ENCODE measurements at regions not wholly inside any gene's neighbourhood (a gene's known extent, or its start where the extent isn't known, plus 50 kb on each side); places are given as distances from the start of the nearest gene placed in this dataset.

GRCh38 chr18:27854631-27855030, 322.3 kb downstream of the CDH2 start:
- Mint-ChIP-seq H3K27me3 (no peaks in the 10 kb centered on the region), H3K36me3 (no peaks in the 10 kb centered on the region), H3K4me3 (no peak overlapping the region), H3K9me3 (peaks cover 11% of the 10 kb centered on the region), H3K27ac (no peak overlapping the region), H3K4me1 (no peaks in the 10 kb centered on the region)
- CTCF ChIA-PET = no interaction called here
- no peak for DNase-seq

GRCh38 chr18:27848336-27848735, 328.6 kb downstream of the CDH2 start:
- peaks cover 14% of the 10 kb centered on the region for H3K9me3 Mint-ChIP-seq
- no peaks in the 10 kb centered on the region for H3K27me3 Mint-ChIP-seq
- no peak overlapping the region for H3K4me3 Mint-ChIP-seq
- H3K27ac Mint-ChIP-seq = no peak overlapping the region
- CTCF ChIA-PET = no interaction called here
- no peaks in the 10 kb centered on the region for H3K36me3 Mint-ChIP-seq
- no peaks in the 10 kb centered on the region for H3K4me1 Mint-ChIP-seq
- DNase-seq = no peak

- Mint-ChIP-seq H3K9me3 (peaks cover 14% of the 10 kb centered on the region), H3K4me1 (no peaks in the 10 kb centered on the region), H3K4me3 (no peak overlapping the region), H3K36me3 (no peaks in the 10 kb centered on the region), H3K27me3 (no peaks in the 10 kb centered on the region), H3K27ac (no peak overlapping the region)
- CTCF ChIA-PET = interaction anchor here (0.7 kb wide), 1 partner anchor 9 kb away, joined by 3 read pairs; no protein-coding TSS in a partner anchor
- DNase-seq = no peak
Observed at GRCh38 chr18:27847412-27847811, 329.5 kb downstream of the CDH2 start.

GRCh38 chr18:27845897-27846296, 331.0 kb downstream of the CDH2 start:
- H3K36me3 Mint-ChIP-seq = no peaks in the 10 kb centered on the region
- no peak overlapping the region for H3K4me3 Mint-ChIP-seq
- H3K27me3 Mint-ChIP-seq = no peaks in the 10 kb centered on the region
- CTCF ChIA-PET = no interaction called here
- no peak for DNase-seq
- no peak overlapping the region for H3K27ac Mint-ChIP-seq
- H3K4me1 Mint-ChIP-seq = no peaks in the 10 kb centered on the region
- peaks cover 20% of the 10 kb centered on the region for H3K9me3 Mint-ChIP-seq

- Mint-ChIP-seq H3K27ac (peak overlapping the region; percentile 31), H3K27me3 (no peaks in the 10 kb centered on the region), H3K4me1 (no peaks in the 10 kb centered on the region), H3K4me3 (no peak overlapping the region), H3K36me3 (no peaks in the 10 kb centered on the region), H3K9me3 (peaks cover 18% of the 10 kb centered on the region)
- CTCF ChIA-PET = no interaction called here
- DNase-seq = no peak
Observed at GRCh38 chr18:27843783-27844777, 332.9 kb downstream of the CDH2 start.

GRCh38 chr18:27839141-27839540, 337.8 kb downstream of the CDH2 start:
- Mint-ChIP-seq H3K4me3 (no peak overlapping the region), H3K4me1 (no peaks in the 10 kb centered on the region), H3K27me3 (no peaks in the 10 kb centered on the region), H3K9me3 (peaks cover 10% of the 10 kb centered on the region), H3K27ac (no peak overlapping the region), H3K36me3 (no peaks in the 10 kb centered on the region)
- CTCF ChIA-PET = no interaction called here
- DNase-seq = no peak

GRCh38 chr18:27838225-27838624, 338.7 kb downstream of the CDH2 start:
- H3K36me3 Mint-ChIP-seq = no peaks in the 10 kb centered on the region
- no peaks in the 10 kb centered on the region for H3K27me3 Mint-ChIP-seq
- H3K4me3 Mint-ChIP-seq = no peak overlapping the region
- CTCF ChIA-PET = interaction anchor here (1.0 kb wide), 1 partner anchor 9 kb away, joined by 3 read pairs; no protein-coding TSS in a partner anchor
- H3K9me3 Mint-ChIP-seq = peaks cover 13% of the 10 kb centered on the region
- H3K27ac Mint-ChIP-seq = no peak overlapping the region
- DNase-seq = no peak
- H3K4me1 Mint-ChIP-seq = no peaks in the 10 kb centered on the region

- no peaks in the 10 kb centered on the region for H3K4me1 Mint-ChIP-seq
- H3K9me3 Mint-ChIP-seq = peaks cover 16% of the 10 kb centered on the region
- DNase-seq = no peak
- no peaks in the 10 kb centered on the region for H3K27me3 Mint-ChIP-seq
- H3K4me3 Mint-ChIP-seq = no peak overlapping the region
- no peaks in the 10 kb centered on the region for H3K36me3 Mint-ChIP-seq
- CTCF ChIA-PET = no interaction called here
- no peak overlapping the region for H3K27ac Mint-ChIP-seq
Observed at GRCh38 chr18:27826101-27826500, 350.8 kb downstream of the CDH2 start.

GRCh38 chr18:27825689-27826088, 351.2 kb downstream of the CDH2 start:
- Mint-ChIP-seq H3K27ac (no peak overlapping the region), H3K9me3 (peaks cover 12% of the 10 kb centered on the region), H3K36me3 (no peaks in the 10 kb centered on the region), H3K4me1 (no peaks in the 10 kb centered on the region), H3K4me3 (no peak overlapping the region), H3K27me3 (no peaks in the 10 kb centered on the region)
- CTCF ChIA-PET = no interaction called here
- no peak for DNase-seq

GRCh38 chr18:27824841-27825681, 351.9 kb downstream of the CDH2 start:
- no peaks in the 10 kb centered on the region for H3K27me3 Mint-ChIP-seq
- H3K27ac Mint-ChIP-seq = no peak overlapping the region
- CTCF ChIA-PET = no interaction called here
- H3K36me3 Mint-ChIP-seq = no peaks in the 10 kb centered on the region
- no peak overlapping the region for H3K4me3 Mint-ChIP-seq
- no peak for DNase-seq
- peaks cover 10% of the 10 kb centered on the region for H3K9me3 Mint-ChIP-seq
- H3K4me1 Mint-ChIP-seq = no peaks in the 10 kb centered on the region

- CTCF ChIA-PET = no interaction called here
Observed at GRCh38 chr18:27824275-27824674, 352.7 kb downstream of the CDH2 start.

GRCh38 chr18:27823053-27823452, 353.9 kb downstream of the CDH2 start:
- CTCF ChIA-PET = no interaction called here
- no peak for DNase-seq
- Mint-ChIP-seq H3K4me3 (no peak overlapping the region), H3K27ac (no peak overlapping the region), H3K36me3 (no peaks in the 10 kb centered on the region), H3K27me3 (no peaks in the 10 kb centered on the region), H3K4me1 (no peaks in the 10 kb centered on the region), H3K9me3 (peaks cover 13% of the 10 kb centered on the region)

More at GRCh38 chr18:27824275-27824674, 352.7 kb downstream of the CDH2 start:
- Mint-ChIP-seq H3K27ac (no peak overlapping the region), H3K4me3 (no peak overlapping the region), H3K27me3 (no peaks in the 10 kb centered on the region), H3K4me1 (no peaks in the 10 kb centered on the region), H3K9me3 (peaks cover 10% of the 10 kb centered on the region), H3K36me3 (no peaks in the 10 kb centered on the region)
- DNase-seq = no peak

- H3K4me1 Mint-ChIP-seq = no peaks in the 10 kb centered on the region
- no peaks in the 10 kb centered on the region for H3K27me3 Mint-ChIP-seq
- CTCF ChIA-PET = no interaction called here
- no peaks in the 10 kb centered on the region for H3K36me3 Mint-ChIP-seq
- H3K27ac Mint-ChIP-seq = no peak overlapping the region
- H3K9me3 Mint-ChIP-seq = peaks cover 2% of the 10 kb centered on the region
- H3K4me3 Mint-ChIP-seq = no peak overlapping the region
- no peak for DNase-seq
Observed at GRCh38 chr18:27808683-27809082, 368.2 kb downstream of the CDH2 start.

- Mint-ChIP-seq H3K36me3 (no peaks in the 10 kb centered on the region), H3K4me3 (no peak overlapping the region), H3K9me3 (no peaks in the 10 kb centered on the region), H3K27ac (no peak overlapping the region), H3K27me3 (no peaks in the 10 kb centered on the region), H3K4me1 (no peaks in the 10 kb centered on the region)
- CTCF ChIA-PET = no interaction called here
- no peak for DNase-seq
Observed at GRCh38 chr18:27803957-27804356, 373.0 kb downstream of the CDH2 start.
